Stimulated activated CD4-positive, alpha-beta T cell treated with anti-CD3 and anti-CD28 coated beads, Interleukin-4, amount 100 ng/mL, for 4 hours (primary cell): ENCODE measurements at regions not wholly inside any gene's neighbourhood (a gene's known extent, or its start where the extent isn't known, plus 50 kb on each side); places are given as distances from the start of the nearest gene placed in this dataset.
"Not testable (repeated sequence)": the region's sequence is repeated elsewhere in the genome, so short reads cannot be mapped to it uniquely, and the experiment has no call there.

Source experiments
- DNase-seq, 2 experiments: peaks; one replicate each; pipeline ENCODE4 v3.0.0-alpha.2; 2020

GRCh38 chr6:135658481-135658880 is 160.9 kb upstream of the AHI1 start:
- no peak for DNase-seq

GRCh38 chr6:135658916-135659315 is 161.4 kb upstream of the AHI1 start:
- DNase-seq, result no peak

- no peak for DNase-seq
These were observed 167.0 kb upstream of the AHI1 start for GRCh38 chr6:135664527-135664926.

- no peak for DNase-seq
These were observed 168.4 kb upstream of the AHI1 start for GRCh38 chr6:135665935-135666334.

- no peak for DNase-seq
These were observed 170.3 kb upstream of the AHI1 start for GRCh38 chr6:135667691-135668455.

- no peak for DNase-seq
These were observed 174.7 kb upstream of the AHI1 start for GRCh38 chr6:135672256-135672655.

- DNase-seq, result no peak
These were observed 176.2 kb upstream of the AHI1 start for GRCh38 chr6:135673501-135674309.

- no peak for DNase-seq
These were observed 176.5 kb upstream of the PDE7B start for GRCh38 chr6:135675026-135675425.

GRCh38 chr6:135675862-135676261 is 175.6 kb upstream of the PDE7B start:
- DNase-seq, result peak in 1 of 2 experiments; percentile 10

GRCh38 chr6:135680964-135681913 is 170.3 kb upstream of the PDE7B start:
- no peak for DNase-seq

- no peak for DNase-seq
These were observed 164.7 kb upstream of the PDE7B start for GRCh38 chr6:135686784-135687301.

- DNase-seq, result not testable (repeated sequence)
These were observed 163.0 kb upstream of the PDE7B start for GRCh38 chr6:135688476-135688875.

GRCh38 chr6:135692426-135692825 is 159.1 kb upstream of the PDE7B start:
- DNase-seq, result no peak

GRCh38 chr6:135693811-135694370 is 157.6 kb upstream of the PDE7B start:
- DNase-seq, result no peak

- no peak for DNase-seq
These were observed 151.8 kb upstream of the PDE7B start for GRCh38 chr6:135699705-135700104.

GRCh38 chr6:135701426-135701825 is 150.1 kb upstream of the PDE7B start:
- DNase-seq, result no peak

- no peak for DNase-seq
These were observed 148.5 kb upstream of the PDE7B start for GRCh38 chr6:135703007-135703406.

- DNase-seq, result no peak
These were observed 147.9 kb upstream of the PDE7B start for GRCh38 chr6:135703621-135704020.

- no peak for DNase-seq
These were observed 144.1 kb upstream of the PDE7B start for GRCh38 chr6:135707426-135707825.

- no peak for DNase-seq
These were observed 141.5 kb upstream of the PDE7B start for GRCh38 chr6:135710042-135710441.

GRCh38 chr6:135722190-135722589 is 129.3 kb upstream of the PDE7B start:
- no peak for DNase-seq

- DNase-seq, result peak in 1 of 2 experiments; percentile 6
These were observed 128.8 kb upstream of the PDE7B start for GRCh38 chr6:135722679-135723078.
